RWPE2 (cell line): ENCODE measurements at regions not wholly inside any gene's neighbourhood (a gene's known extent, or its start where the extent isn't known, plus 50 kb on each side); places are given as distances from the start of the nearest gene placed in this dataset.

Experiments
- ATAC-seq: fragments of 200-7000 bp; cut with Tn5 transposase; 3 replicates; pipeline ENCODE4 v1.9.1; 2021; ENCODE audit warnings: low read depth
- DNase-seq: peaks from one replicate; pipeline ENCODE4 v3.0.0-alpha.2; 2020; ENCODE audit warnings: low spot score
- H3K27ac ChIP-seq: fragments of 450-650 bp; 2 replicates; pipeline ENCODE4 v1.5.1; 2017; ENCODE audit warnings: mild to moderate bottlenecking; ENCODE audit not compliant: poor library complexity, severe bottlenecking
- H3K27me3 ChIP-seq: fragments of 250-450 bp; sonication (Bioruptor Pico); 2 replicates; pipeline ENCODE4 v1.5.1; 2021; ENCODE audit warnings: mild to moderate bottlenecking, moderate library complexity; ENCODE audit not compliant: insufficient read depth, poor library complexity, severe bottlenecking
- H3K36me3 ChIP-seq: fragments of 250-450 bp; sonication (Bioruptor Pico); 2 replicates; pipeline ENCODE4 v1.5.1; 2020; ENCODE audit warnings: low read depth, mild to moderate bottlenecking, moderate library complexity
- H3K4me1 ChIP-seq: fragments of 250-450 bp; sonication (Bioruptor Pico); 2 replicates; pipeline ENCODE4 v1.5.1; 2021; ENCODE audit warnings: mild to moderate bottlenecking, moderate library complexity; ENCODE audit not compliant: insufficient read depth, poor library complexity, severe bottlenecking
- H3K4me3 ChIP-seq: fragments of 250-450 bp; sonication (Bioruptor Pico); 2 replicates; pipeline ENCODE4 v1.5.1; 2021; ENCODE audit warnings: mild to moderate bottlenecking, moderate library complexity; ENCODE audit not compliant: severe bottlenecking
- H3K9me3 ChIP-seq: fragments of 250-450 bp; sonication (Bioruptor Pico); 2 replicates; pipeline ENCODE4 v1.5.1; 2021; ENCODE audit warnings: mild to moderate bottlenecking, moderate library complexity; ENCODE audit not compliant: severe bottlenecking
- TF ChIP-seq, protein P1 (sequence below): fragments of 450-650 bp; IDR thresholded peaks from one replicate; pipeline ENCODE4 v1.5.1; 2017; ENCODE audit warnings: mild to moderate bottlenecking, moderate library complexity; ENCODE audit not compliant: poor library complexity, severe bottlenecking

DNA sequence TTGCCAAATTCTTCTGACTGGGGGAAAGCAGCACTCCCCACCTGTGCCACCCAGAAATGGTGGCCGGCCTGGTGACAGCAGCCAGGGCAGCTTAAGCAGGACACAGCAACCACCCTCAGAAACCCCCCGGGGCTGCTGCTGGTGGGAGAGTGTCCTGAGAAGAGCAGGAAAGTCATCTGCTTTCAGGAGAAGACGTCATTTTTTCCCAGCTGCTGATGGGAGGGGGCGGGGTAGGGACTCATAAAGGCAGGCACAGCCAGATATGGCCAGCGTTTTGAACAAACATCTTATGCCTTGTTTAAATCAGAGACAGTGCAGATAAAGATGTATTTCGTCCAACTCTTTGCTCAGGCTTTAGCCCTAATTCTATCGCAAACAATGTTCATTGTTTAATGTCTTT is 139.5 kb downstream of the LRRC30 start:
- H3K9me3 ChIP-seq: no peaks in the 10 kb centered on the region
- H3K27me3 ChIP-seq: no peaks in the 10 kb centered on the region
- no peaks in the 10 kb centered on the region for H3K36me3 ChIP-seq
- H3K27ac ChIP-seq: no peak overlapping the region
- TF ChIP-seq, protein P1, sequence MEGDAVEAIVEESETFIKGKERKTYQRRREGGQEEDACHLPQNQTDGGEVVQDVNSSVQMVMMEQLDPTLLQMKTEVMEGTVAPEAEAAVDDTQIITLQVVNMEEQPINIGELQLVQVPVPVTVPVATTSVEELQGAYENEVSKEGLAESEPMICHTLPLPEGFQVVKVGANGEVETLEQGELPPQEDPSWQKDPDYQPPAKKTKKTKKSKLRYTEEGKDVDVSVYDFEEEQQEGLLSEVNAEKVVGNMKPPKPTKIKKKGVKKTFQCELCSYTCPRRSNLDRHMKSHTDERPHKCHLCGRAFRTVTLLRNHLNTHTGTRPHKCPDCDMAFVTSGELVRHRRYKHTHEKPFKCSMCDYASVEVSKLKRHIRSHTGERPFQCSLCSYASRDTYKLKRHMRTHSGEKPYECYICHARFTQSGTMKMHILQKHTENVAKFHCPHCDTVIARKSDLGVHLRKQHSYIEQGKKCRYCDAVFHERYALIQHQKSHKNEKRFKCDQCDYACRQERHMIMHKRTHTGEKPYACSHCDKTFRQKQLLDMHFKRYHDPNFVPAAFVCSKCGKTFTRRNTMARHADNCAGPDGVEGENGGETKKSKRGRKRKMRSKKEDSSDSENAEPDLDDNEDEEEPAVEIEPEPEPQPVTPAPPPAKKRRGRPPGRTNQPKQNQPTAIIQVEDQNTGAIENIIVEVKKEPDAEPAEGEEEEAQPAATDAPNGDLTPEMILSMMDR: no peak
- H3K4me3 ChIP-seq: no peak overlapping the region
- ATAC-seq (no peak), DNase-seq (no peak)
- H3K4me1 ChIP-seq: peaks cover 7% of the 10 kb centered on the region

DNA sequence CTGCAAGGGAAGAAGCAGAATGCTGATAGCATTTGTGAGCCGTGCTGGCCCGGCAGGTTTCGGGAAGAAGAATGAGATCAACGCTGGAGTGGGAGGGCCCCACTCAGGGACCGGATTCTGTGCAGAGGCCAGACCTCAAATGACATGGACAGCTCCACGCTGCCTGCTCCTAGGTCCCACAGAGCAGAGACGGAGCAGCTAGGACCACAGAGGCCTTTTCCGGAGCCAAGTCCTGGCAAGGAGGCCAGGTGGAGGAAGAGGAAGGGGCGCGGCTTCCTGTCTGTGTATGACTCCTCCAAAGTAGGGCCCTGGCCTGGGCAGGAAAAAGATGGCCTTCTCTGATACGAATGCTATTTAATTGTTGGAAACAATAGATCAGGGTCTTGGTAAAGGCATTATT is 139.9 kb downstream of the LRRC30 start:
- peaks cover 7% of the 10 kb centered on the region for H3K4me1 ChIP-seq
- DNase-seq: no peak
- TF ChIP-seq, protein P1: no peak

DNA sequence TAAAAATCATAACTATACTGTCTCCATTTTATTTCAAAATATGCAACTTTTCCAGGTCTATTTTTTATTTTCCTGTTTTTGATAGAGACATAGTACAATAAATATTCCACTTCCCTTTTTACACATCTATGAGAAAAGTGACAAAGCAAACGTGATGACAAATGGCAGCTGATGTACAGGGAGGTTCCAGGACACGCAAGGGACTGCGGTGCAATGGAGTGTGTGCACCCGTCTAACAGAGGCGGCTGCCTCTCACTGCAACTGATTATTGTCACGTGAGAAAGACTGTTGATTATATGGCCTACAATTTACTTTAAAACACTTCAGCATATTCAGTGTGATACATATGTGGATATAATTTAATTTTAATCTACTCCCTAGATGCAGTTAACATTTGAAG is 142.6 kb downstream of the LRRC30 start:
- DNase-seq (no peak), ATAC-seq (no peak)
- peaks cover 7% of the 10 kb centered on the region for H3K4me1 ChIP-seq
- no peaks in the 10 kb centered on the region for H3K36me3 ChIP-seq
- H3K27ac ChIP-seq: no peak overlapping the region
- H3K4me3 ChIP-seq: no peak overlapping the region
- H3K9me3 ChIP-seq: no peaks in the 10 kb centered on the region
- H3K27me3 ChIP-seq: no peaks in the 10 kb centered on the region
- TF ChIP-seq, protein P1: no peak

More for the DNA sequence above, 139.9 kb downstream of the LRRC30 start:
- Histone ChIP-seq H3K27ac (no peak overlapping the region), H3K4me3 (no peak overlapping the region), H3K9me3 (no peaks in the 10 kb centered on the region), H3K36me3 (no peaks in the 10 kb centered on the region), H3K27me3 (no peaks in the 10 kb centered on the region)
- peak; percentile 27; the same call in 1 of the 3 replicates for ATAC-seq

DNA sequence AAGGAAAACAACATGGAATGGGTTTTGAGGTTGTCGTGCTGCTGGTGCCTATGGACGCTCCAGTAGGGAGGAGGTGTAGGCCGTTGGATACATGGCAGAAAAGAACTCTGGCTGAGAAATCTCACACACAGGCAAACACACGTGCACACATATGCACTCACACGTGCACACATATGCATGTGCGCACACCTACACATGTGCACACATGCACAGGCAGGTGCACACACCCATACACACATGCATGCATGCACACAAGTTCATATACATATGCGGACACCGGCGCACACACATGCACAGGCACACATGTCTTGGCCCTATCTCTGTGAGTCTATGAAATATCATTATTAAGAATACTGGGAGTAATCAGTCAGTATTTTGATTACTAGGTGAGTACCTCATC is 150.4 kb downstream of the LRRC30 start:
- H3K4me3 ChIP-seq: no peak overlapping the region
- H3K9me3 ChIP-seq: no peaks in the 10 kb centered on the region
- no peaks in the 10 kb centered on the region for H3K27me3 ChIP-seq
- H3K27ac ChIP-seq: no peak overlapping the region
- no peak for ATAC-seq
- H3K4me1 ChIP-seq: no peaks in the 10 kb centered on the region
- TF ChIP-seq, protein P1: no peak
- no peak for DNase-seq
- no peaks in the 10 kb centered on the region for H3K36me3 ChIP-seq

DNA sequence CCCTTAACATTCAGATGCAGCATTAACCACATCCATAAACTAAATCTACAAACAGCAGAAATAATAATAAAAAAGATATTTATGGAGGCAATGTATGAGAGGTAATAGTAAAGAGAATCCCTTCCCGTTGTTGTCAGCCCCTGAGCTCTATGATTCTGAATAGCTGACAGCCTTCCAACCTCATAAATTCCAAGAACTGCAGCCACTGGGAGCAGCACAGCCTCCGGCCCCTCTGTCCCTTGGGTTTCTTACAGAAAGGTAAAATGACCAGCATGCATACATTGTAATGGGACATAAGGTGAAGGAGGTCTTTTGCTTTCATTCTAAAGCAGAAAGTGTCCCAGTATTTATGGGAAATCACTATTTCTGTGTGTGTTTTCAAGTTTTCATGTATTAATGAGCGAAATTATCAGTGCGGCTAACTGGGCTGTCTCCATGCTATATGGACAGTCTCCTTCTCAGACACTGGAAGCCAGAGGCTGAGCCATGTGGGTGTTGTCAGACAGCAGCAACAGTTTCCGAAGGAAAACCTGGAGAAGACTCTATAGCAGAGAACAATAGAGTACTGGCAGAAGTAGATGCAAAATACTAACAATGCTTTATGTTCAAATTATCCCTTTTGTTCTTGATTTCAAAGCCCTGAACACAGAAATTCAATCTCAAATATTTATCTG is 151.6 kb downstream of the LRRC30 start:
- H3K27ac ChIP-seq: no peak overlapping the region
- H3K27me3 ChIP-seq: no peaks in the 10 kb centered on the region
- no peaks in the 10 kb centered on the region for H3K9me3 ChIP-seq
- no peak overlapping the region for H3K4me3 ChIP-seq
- no peak for ATAC-seq
- no peaks in the 10 kb centered on the region for H3K4me1 ChIP-seq
- DNase-seq: no peak
- H3K36me3 ChIP-seq: no peaks in the 10 kb centered on the region
- TF ChIP-seq, protein P1: no peak
